DMS79 treated with DMSO at 0.1 percent for 48 hours (cell line): ENCODE measurements at regions not wholly inside any gene's neighbourhood (a gene's known extent, or its start where the extent isn't known, plus 50 kb on each side); places are given as distances from the start of the nearest gene placed in this dataset.
"Not testable (repeated sequence)": the region's sequence is repeated elsewhere in the genome, so short reads cannot be mapped to it uniquely, and the experiment has no call there.

Experiments used
- DNase-seq: peaks from one replicate; lab custom pipeline; 2025; lab: John Stamatoyannopoulos, UW

DNA sequence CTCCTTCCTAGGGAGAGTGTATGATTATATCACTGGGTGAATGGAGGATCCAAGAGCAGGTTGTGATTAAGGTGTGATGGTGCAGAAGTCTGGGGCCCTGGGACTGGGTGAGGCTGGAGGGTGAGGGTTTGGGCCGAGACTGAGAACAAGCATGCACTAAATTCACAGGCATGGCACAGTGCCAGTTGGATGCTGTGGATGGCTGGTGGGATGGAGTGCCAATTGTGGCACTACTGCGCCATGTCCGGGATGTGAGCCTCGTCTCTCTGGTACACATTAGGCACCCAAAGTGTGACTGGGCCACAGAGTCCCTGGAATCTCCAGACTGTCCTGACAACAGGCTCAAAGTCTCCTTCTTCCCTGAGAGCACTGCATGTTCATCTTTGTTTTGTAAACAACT is 208.1 kb downstream of the EMX2 start:
- DNase-seq, result no peak

DNA sequence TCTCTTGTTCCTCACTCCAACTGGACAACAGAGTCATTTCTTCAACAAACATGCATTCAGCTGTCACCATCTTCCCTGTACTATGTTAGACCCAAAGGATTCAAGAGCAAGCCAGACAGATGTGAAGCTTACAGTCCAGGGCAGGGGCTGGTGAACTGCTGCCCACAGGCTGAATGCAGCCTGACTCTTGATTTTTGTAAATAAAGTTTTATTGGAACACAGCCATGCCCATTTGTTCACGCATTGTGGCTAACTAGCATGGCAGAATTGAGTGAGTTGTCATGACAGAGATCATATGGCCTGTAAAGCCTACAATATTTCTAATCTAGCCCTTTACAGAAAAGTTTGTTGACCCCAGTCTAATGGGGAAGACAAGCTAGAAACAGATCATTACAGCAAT is 208.7 kb downstream of the EMX2 start:
- no peak for DNase-seq

DNA sequence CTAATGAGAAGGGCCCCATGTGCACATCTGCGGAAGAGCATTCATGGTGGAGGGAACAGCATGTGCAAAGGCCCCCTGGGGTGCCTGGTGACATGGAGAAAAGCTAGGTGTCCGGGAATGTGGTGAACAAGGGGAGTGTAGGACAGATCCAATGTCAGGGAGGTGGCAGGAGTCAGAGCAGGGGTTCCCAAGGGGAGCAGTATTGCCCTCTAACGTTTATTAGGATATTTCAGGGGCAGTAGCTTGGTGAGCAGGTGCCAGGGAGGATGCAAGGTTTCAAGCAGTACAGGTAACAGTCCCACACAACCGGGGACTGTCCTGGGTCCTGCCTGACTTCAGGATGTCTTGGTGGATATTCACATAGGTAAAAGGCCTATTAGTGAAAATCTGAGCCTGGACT is 209.6 kb downstream of the EMX2 start:
- DNase-seq, result no peak

DNA sequence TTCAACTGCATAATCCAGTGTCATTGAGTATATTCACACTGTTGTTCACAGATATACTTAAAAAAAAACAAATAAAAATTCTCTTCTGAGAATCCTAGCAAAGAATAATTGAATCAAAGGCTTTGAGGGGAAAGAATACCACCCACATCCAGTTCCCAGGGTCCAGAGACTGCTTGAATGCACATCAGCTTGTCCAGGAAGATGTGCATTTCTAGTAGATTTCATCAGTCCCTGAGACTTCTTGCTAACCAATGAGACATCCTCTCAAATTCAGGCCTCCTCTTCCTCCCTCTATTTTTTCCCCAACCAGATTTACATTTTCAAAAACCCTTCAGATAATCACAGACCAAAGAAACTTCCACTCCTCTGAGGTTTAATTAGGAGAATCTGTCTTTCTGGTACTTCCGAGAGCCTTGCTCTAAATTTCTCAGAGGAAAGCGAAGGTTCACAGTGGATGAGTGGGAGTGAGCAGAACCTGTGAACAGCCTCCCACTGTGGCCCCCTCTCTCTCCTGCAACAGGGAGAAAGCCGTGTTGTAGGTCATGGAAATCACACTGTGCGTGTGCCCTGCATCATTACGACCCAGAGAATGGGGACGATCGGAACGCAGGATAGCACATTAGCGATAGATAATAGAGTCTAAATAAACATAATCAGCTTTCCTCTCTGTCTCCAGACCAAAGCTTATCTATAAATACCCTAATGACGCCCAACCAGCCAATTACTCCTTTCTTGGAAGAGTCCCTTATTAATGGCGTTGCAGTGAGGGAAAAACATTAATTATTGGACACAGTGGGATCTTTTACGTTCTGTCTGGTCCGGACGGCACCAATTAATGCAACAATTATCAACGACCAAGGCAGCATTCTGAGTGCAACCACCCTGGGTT is 212.5 kb downstream of the EMX2 start:
- DNase-seq, result no peak

DNA sequence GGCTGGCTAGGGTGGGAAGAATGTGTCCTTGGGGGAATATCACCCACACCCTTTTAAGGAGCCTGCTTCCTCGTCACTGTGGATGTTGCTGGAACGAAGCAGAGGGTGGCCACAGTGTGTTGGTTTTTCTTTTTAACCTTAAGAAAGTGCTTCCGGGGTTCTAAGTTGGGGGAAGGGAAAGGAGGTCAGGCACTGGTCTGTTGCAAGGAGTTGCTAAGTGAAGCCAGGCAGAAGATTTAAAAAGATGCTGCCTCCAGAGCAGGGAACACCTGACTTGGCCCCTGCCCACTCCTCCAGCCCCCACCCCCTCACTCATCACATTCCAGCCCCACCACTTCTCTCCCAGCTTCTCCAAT is 213.1 kb downstream of the EMX2 start:
- no peak for DNase-seq

DNA sequence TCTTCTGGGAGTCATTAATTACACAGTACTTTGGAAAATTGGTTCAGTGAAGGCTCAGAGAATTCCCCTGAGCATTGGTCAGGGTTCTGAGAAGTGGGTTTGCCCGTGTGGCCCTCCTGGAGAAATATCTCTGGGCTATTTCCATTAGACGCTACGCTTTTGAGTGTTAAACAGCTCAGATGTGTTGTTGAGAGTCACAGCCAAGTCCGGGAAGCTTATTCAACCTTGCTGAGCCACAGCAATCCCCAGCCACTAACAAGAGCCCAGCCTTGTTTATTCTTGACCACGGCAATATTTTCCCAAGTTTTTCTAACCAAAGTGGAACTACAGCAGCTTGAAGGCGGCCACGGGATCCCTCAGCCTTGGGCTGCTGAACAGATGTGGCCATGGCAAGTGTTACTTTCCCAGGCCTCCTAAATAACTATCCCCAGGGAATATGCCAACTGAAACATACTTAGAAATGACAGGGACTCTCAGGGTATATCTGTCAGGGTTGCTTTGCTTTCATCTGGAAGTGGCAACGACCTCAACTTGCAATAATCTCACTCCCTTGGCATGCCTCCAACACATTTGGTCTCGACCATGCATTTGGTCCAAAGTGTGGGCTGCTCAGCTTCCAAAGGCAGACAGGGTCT is 214.7 kb downstream of the EMX2 start:
- no peak for DNase-seq

DNA sequence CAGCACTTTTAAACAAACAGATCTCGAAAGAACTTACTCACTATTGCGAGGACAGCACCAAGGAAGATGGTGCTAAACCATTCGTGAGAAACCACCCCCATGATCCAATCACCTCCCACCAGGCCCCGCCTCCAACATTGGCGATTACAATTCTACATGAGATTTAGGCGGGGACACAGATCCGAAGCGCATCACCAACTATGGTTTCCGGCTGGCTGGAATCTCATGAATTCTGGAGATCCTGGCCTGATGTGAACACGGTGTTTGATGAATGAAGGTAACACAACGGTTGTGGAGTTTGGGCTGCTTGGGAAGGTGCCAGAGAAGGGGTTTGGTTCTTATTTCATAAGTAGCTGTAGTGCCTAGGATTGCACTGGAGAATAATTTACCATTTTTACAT is 216.7 kb downstream of the EMX2 start:
- no peak for DNase-seq

DNA sequence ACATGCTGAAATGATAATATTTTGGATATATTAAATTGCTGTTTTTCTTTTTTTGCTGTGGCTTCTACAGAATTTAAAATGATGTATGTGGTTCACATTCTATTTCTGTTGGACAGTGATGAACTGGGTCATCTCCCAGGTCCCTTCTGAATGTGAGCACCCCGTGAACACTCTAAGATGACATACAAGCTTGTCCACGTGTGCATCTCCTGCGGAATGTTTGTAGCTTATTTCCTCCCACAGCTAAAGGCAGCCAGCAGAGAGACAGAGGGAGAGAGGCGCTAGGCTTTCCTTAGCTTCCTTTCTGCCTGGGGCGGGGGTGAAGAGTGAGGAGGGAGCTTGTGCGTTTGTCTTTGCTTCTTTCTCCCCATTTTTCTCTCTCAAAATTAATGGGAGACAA is 219.1 kb downstream of the EMX2 start:
- no peak for DNase-seq

DNA sequence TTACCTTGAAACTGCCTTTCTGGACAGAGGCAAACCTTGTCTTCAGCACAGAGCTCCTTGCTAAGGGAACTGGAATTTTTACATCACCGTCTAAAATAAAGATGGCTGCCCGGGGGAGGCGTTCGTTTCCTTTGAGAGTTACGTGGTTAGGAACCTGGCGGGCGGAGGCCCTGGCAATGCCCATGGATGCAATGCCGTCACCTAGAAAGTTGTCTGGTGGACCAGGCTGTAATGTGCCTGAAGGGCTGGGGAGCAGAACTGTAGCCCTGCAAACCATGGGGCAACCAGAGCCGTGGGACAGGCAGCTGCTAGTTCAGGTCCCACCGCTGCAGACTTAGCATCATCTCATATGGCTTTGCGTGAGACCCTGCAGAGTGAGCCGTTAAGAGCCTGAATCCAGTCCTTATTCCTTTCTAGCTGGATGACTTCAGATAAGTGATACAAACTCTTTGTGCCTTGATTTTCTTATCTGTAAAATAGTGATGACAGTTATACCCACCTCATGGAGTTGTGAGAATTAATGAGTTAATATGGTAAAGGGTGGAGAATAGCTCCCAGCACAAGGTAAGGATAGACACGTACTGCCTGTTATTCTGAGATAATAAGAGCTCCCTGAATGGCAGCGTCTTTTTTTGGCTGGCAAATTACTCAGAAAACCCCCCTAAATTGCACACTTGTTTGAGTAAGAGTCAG is 219.7 kb downstream of the EMX2 start:
- no peak for DNase-seq

DNA sequence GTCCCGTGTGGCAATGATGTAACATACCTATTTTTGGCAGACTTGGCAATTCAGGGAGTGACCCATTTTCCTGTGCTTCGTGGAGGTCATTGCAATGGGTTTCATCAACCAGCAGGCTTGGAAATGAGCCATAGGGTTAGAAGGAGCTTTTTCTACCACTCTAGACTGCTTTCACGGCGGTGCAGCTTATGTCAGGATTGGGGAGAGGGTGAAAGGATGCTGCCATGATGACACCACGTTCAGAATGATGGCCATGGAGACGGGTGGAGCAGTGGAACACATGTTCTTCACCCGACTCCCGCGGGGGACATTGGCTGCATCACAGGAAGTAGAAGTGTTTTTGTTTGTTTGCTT is 220.2 kb downstream of the EMX2 start:
- DNase-seq, result no peak

DNA sequence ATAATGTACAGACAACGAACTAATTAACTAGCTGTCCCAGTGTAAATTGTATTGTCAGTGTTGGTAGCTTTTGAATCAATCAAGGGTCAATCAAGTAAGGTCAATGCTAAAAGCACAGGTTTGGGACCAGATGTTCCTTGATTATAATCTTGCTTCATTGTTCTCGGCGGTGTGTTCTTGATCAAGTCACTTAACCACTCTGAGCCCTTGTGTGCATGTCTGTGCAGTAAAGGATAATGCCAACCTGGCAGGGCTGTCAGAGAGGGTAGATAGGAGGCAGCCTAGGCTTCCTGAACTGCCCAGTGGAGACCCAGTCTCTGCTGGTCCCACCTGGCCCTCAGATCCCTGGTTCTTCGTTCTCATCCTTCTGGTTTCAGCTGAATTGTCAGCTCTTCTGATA is 221.0 kb downstream of the EMX2 start:
- no peak for DNase-seq

DNA sequence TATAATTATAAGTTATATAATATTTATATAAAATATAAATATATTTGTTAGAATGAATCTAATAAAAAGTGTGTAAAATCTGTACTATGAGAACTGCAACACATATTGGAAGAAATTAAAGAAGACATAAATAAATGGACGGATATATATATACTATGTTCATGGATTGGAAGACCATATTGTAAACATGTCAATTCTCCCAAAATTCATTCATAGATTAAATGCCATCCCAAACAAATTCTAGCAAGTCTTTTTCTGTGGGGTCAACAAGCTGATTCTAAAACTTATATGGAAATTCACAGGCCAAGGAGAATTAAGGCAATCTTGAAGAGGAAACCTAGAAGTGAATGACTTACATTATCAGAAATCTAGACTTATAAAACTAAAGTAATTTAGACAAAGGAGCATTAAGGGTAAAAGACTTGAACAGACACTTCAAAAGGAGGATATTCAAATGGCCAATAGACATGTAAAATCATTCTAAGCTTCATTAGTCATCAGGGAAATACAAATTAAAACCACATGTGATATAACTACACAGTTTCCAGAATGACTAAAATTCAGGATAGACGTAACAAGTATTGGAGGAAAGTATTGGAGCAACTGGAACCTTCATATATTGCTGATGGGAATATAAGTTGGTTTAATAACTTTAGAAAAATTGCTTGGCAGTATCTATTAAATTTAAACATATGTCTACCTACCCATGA is 225.9 kb downstream of the EMX2 start:
- no peak for DNase-seq

DNA sequence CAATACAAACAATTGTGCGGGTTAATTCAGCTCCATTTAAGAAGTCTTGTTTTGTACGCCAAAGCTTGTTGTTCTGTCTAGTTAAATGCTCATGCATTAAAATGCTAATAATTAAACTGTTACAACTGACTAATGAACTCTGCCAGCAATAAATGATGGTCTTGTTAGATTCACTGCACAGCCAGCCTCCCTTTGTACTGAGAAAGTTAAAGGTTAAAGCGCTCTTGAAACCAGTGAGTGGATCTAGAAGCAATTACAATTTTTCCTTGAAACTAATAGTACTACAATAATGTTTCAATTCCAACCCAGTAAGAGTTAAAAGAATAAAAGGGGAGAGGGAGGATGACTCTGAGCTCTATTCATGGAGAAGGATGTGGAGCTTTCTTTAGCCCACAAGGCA is 233.0 kb downstream of the EMX2 start:
- no peak for DNase-seq

DNA sequence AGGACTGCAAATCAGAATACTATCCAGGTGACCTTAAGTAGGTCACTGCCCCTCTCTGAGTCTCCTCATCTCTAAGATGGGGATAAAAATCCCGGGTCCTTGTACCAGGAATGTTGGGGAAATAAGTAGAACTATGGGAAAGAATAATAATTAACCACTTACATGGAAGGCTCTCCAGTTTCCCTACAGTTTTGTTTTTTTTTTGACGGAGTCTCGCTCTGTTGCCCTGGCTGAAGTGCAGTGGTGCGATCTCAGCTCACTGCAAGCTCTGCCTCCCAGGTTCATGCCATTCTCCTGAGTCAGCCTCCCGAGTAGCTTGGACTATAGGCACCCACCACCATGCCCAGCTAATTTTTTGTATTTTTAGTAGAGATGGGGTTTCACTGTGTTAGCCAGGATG is 234.7 kb downstream of the EMX2 start:
- not testable (repeated sequence) for DNase-seq

DNA sequence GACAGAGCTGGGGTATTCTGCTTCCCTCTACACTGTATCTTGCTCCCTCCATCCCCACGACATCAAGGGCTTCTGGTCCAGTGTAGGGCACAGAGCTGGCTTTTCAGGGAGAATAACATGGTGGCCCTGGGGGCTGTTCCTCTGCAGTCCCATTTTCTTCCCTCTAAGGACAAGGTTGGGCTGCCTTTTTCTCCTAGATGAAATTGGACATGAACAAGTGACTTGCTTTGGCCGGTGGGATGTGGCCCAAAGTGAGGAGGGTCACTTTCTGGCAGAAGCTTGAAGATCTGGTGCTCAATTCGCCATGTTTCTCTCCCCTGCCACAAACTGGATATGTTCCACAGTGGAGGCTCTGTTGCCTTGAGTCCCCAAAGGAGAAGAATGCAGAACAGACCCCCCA is 235.7 kb downstream of the EMX2 start:
- DNase-seq, result no peak

DNA sequence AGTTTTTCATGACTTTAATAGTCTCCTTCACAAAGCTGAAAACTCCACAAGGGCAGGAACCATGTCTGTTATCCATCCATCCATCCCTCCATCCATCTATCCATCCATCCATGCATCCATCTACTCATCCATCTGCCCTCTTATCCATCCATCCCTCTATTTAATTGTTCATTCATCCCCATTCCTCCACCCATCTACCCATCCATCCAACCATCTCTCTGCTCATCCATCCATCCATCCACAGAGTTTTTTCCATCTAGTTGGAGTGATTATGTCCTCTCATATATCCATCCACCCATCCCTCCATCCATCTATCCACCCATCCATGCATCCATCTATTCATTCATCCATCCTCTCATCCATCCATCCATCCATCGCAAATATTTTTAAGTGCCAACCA is 237.9 kb downstream of the EMX2 start:
- DNase-seq, result no peak

DNA sequence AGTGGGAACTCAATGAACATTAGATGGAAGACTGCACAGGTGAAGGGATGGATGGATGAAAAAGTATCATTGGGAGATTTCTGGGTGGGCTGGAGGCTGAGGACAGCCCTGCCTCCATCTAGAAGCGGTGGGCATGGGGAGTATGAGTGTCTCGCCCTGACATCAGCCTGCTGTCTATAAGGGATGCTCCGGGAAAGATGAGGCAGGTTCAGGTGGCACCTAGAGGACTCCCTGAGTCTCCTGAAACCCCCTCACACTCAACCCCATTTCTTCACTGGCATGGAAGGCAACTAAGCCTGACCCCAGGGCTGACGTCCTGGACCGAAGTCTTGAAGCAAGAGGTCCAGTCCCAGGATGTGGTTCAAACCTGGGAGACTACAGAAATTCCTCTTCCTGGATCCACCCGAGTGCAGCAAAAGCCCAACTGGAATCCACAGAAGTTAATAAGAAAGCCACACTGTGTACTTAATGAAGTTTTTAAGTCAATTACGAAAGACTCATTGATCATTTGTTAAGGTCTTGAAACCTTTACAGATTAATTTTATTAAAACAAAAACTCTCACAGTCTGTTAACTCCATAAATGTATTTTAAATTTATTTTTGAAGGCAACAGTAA is 238.8 kb downstream of the EMX2 start:
- no peak for DNase-seq

DNA sequence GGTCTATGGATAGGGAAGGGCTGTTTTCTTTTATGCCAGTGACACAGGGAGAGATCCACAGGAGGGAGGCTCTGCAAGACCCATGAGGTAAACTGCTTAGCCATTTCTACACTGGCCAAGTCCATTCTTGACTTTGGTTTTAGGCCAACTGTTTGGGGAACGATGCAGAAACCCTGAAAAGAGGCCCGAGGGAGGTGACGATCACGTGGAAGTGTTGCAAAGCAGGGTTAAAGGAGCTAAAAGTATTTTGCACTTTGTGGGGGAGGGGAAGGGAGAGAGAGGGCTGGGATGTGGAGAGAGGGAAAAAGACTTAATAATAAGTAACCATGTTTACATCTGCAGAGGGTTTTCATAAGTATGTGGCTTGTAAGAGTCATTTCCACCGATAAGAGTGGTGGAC is 239.7 kb downstream of the EMX2 start:
- DNase-seq, result no peak

DNA sequence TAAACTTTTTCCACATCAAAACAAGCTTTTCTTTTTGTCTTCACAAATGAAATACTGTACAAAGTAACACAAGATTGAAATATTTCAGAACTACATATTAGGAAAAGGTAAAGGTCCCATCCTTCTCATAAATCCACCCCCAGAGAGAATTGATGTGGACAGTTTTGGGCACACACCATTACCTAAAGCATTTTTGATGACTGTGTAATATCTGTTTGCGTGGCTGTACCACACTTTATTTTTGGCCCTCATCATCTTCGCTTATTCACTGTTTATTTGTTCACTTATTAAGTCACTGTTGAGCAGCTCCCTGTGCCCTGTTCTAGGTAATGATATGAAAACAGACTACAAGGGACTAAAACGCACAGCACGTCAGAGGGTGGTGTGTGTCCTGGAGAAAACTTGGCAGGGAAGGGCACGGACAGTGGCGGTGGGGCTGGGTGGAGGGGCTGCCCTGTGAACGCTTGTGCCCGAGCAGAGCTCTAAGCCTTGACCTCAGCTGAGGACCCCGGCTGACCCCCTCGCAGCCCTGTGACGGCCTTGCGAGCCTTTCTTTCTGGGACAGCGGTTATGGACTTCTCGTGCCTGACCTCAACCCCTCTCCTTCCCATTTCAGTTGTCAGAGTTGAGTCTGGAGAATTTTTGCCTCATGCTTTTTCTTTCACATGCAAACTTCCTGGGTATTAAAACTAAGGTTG is 241.3 kb downstream of the EMX2 start:
- no peak for DNase-seq

DNA sequence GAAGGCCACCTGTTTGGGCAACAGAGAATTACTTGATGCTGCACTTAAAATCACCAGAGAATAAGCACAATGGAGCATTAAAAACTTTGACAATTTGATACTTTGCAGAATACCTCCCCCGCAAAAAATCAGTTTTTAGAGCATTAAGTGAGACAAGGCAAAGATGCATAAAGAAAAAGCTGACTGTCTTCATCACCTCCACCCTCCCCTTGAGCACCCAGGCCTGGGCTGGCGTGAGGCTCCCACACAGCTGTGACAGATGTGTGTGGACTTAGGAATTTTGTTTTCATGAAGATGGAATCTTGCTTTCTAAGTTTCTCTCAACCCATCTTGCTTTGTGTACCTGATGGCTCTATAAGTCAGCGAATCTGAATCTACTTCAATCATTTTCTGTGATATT is 242.2 kb downstream of the EMX2 start:
- DNase-seq, result no peak

DNA sequence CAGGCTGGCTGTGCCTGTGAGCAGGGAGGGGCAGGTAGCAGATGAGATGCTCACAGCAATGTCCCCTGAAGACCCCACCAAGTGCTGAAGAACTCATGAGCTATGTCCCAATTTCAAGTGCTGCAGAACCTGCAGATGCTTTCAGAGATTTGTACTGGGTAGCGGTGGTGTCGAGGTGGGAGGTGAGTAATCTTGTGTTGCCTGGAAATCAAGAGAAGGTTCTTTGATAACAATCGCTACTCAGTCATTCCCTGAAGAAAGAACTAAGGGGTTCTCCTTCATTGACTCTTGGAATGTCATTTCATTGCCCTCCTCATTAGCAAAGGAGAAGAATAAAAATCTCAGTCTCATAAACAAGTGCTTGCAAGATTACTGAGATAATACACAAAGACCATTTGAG is 246.4 kb downstream of the EMX2 start:
- no peak for DNase-seq

DNA sequence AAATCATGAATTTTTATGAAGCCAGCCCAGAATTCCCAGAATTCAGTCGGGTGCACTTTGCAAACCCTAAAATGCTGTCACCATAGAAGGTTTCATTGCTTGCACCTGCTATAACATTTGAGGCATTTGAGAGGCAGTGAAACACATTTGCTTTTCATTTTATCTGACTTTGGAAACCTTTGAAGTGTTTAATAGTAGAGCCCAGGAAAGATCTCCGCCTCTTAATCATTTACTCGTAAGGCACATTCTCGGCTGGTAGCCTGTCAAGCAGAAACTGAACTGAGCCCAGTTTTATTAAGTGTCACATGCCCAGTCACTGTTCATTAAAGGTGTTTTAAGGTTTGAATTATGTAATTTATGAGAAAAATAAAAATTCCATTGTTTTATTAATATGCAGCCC is 247.6 kb downstream of the EMX2 start:
- DNase-seq, result no peak
